Panc1 (cell line): ENCODE measurements at regions not wholly inside any gene's neighbourhood (a gene's known extent, or its start where the extent isn't known, plus 50 kb on each side); places are given as distances from the start of the nearest gene placed in this dataset.

Experiments
- ATAC-seq: fragments of 200-7000 bp; cut with Tn5 transposase; 2 replicates; pipeline ENCODE4 v1.9.1; 2020; ENCODE audit warnings: mild to moderate bottlenecking, moderate library complexity
- BruUV-seq: library from RNA; stranded (reverse); fragments of 400-500 nt; replicated peaks from 2 replicates; lab custom pipeline; 2021; lab: Mats Ljungman, UMichigan
- CTCF ChIA-PET: fragments of 300-600 bp; sonication (Branson Sonifier 250); formaldehyde crosslinking; loops from one replicate; lab custom pipeline; 2022; ENCODE audit warnings: antibody characterized with exemption; lab: Charles Lee
- POLR2A ChIA-PET: fragments of 300-600 bp; sonication (Branson Sonifier 250); formaldehyde crosslinking; loops from one replicate; lab custom pipeline; 2022; ENCODE audit warnings: antibody characterized with exemption; lab: Charles Lee
- DNase-seq: peaks from one replicate; pipeline ENCODE4 v3.0.0-alpha.2; 2010; ENCODE audit warnings: low read depth, low spot score
- H3K27ac ChIP-seq: 2 replicates; pipeline ENCODE4 v1.5.1; 2011; ENCODE audit warnings: mild to moderate bottlenecking, low read length, inconsistent platforms
- H3K27me3 ChIP-seq: fragments of 200-500 bp; sonication (Bioruptor generic); 2 replicates; pipeline ENCODE4 v1.6.0; 2014; ENCODE audit warnings: low read length, inconsistent platforms; ENCODE audit not compliant: control insufficient read depth, insufficient read depth
- H3K36me3 ChIP-seq: fragments of 200-500 bp; sonication (Bioruptor generic); 2 replicates; pipeline ENCODE4 v1.5.1; 2014; ENCODE audit warnings: inconsistent platforms, mild to moderate bottlenecking, low read length, moderate library complexity; ENCODE audit not compliant: control insufficient read depth, insufficient read depth
- H3K4me1 ChIP-seq: 2 replicates; pipeline ENCODE4 v1.5.1; 2011; ENCODE audit warnings: inconsistent platforms, mild to moderate bottlenecking, low read length, moderate library complexity; ENCODE audit not compliant: control insufficient read depth, insufficient read depth
- H3K4me3 ChIP-seq, 2 experiments: 2 replicates each; pipeline ENCODE4 v1.5.1; 2011 to 2012; ENCODE audit warnings: low read depth in 2 of 2, low read length in 2 of 2, mild to moderate bottlenecking in 2 of 2, inconsistent platforms in 1 of 2, moderate library complexity in 1 of 2
- H3K9me3 ChIP-seq: fragments of 200-500 bp; sonication (Bioruptor generic); 2 replicates; pipeline ENCODE4 v1.5.1; 2014; ENCODE audit warnings: low read depth, mild to moderate bottlenecking, inconsistent platforms, low read length, moderate library complexity; ENCODE audit not compliant: control insufficient read depth, insufficient read depth
- POLR2AphosphoS5 ChIP-seq: IDR thresholded peaks from 2 replicates; pipeline ENCODE4 v1.6.1; 2012; ENCODE audit warnings: mild to moderate bottlenecking, low read depth, low read length, moderate library complexity
- SIN3A ChIP-seq: IDR thresholded peaks from 2 replicates; pipeline ENCODE4 v1.6.1; 2012; ENCODE audit warnings: low read depth, mild to moderate bottlenecking, low read length, moderate library complexity, borderline replicate concordance; ENCODE audit not compliant: insufficient read depth
- TCF7L2 ChIP-seq: IDR thresholded peaks from 2 replicates; pipeline ENCODE4 v1.6.1; 2011; ENCODE audit warnings: mild to moderate bottlenecking, low read depth, low read length, inconsistent platforms
- in situ Hi-C: cut with HindIII; loops from 2 replicates; pipeline ENCODE4 v1.10.0; 2016; ENCODE audit warnings: low sequenced_read_pairs, low pct_unique_long_range_greater_than_20kb
- intact Hi-C: fragments of 100-400 bp; cut with micrococcal nuclease; formaldehyde crosslinking; loops from one replicate; pipeline ENCODE4 v1.10.0; 2022; ENCODE audit not compliant: unreplicated experiment
- TF ChIP-seq, protein P1 (sequence below): fragments of 450-650 bp; IDR thresholded peaks from 2 replicates; pipeline ENCODE4 v1.5.1; 2017; ENCODE audit warnings: mild to moderate bottlenecking
- TF ChIP-seq, protein P2 (sequence below), 2 experiments: IDR thresholded peaks; 2 replicates each; pipeline ENCODE4 v1.6.1; 2011 to 2012; ENCODE audit warnings: low read depth in 2 of 2, control low read depth in 1 of 2, low read length in 1 of 2, mild to moderate bottlenecking in 1 of 2, moderate library complexity in 1 of 2; ENCODE audit not compliant: insufficient read depth in 1 of 2

DNA sequence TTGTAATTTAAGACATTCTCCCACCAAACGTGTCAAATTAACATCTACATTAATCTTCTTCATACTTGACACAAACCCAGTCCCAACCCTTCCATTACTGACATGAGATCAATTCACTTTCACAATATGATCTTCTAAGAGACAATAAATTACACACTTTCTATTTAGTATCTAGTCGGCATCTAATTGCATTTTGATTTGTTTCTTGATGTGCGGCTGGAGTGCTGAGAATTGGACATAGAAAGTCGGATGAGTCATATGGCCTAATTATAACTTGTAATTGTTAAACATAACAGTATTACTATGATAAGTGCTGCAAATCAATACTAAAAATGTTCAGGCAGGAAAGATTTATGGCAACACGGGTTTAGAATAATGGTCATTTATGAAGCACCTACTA lies 78.4 kb upstream of the RORA start:
- H3K27ac ChIP-seq = no peak overlapping the region
- no peaks in the 10 kb centered on the region for H3K27me3 ChIP-seq
- in situ Hi-C loops (no loop called here), intact Hi-C loops (no loop called here)
- ChIA-PET CTCF (no interaction called here), POLR2A (no interaction called here)
- H3K36me3 ChIP-seq = no peaks in the 10 kb centered on the region
- H3K4me1 ChIP-seq = no peaks in the 10 kb centered on the region
- TF ChIP-seq, protein P1, sequence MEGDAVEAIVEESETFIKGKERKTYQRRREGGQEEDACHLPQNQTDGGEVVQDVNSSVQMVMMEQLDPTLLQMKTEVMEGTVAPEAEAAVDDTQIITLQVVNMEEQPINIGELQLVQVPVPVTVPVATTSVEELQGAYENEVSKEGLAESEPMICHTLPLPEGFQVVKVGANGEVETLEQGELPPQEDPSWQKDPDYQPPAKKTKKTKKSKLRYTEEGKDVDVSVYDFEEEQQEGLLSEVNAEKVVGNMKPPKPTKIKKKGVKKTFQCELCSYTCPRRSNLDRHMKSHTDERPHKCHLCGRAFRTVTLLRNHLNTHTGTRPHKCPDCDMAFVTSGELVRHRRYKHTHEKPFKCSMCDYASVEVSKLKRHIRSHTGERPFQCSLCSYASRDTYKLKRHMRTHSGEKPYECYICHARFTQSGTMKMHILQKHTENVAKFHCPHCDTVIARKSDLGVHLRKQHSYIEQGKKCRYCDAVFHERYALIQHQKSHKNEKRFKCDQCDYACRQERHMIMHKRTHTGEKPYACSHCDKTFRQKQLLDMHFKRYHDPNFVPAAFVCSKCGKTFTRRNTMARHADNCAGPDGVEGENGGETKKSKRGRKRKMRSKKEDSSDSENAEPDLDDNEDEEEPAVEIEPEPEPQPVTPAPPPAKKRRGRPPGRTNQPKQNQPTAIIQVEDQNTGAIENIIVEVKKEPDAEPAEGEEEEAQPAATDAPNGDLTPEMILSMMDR = no peak
- TF ChIP-seq POLR2AphosphoS5 (no peak), TCF7L2 (no peak), SIN3A (no peak)
- TF ChIP-seq, protein P2, sequence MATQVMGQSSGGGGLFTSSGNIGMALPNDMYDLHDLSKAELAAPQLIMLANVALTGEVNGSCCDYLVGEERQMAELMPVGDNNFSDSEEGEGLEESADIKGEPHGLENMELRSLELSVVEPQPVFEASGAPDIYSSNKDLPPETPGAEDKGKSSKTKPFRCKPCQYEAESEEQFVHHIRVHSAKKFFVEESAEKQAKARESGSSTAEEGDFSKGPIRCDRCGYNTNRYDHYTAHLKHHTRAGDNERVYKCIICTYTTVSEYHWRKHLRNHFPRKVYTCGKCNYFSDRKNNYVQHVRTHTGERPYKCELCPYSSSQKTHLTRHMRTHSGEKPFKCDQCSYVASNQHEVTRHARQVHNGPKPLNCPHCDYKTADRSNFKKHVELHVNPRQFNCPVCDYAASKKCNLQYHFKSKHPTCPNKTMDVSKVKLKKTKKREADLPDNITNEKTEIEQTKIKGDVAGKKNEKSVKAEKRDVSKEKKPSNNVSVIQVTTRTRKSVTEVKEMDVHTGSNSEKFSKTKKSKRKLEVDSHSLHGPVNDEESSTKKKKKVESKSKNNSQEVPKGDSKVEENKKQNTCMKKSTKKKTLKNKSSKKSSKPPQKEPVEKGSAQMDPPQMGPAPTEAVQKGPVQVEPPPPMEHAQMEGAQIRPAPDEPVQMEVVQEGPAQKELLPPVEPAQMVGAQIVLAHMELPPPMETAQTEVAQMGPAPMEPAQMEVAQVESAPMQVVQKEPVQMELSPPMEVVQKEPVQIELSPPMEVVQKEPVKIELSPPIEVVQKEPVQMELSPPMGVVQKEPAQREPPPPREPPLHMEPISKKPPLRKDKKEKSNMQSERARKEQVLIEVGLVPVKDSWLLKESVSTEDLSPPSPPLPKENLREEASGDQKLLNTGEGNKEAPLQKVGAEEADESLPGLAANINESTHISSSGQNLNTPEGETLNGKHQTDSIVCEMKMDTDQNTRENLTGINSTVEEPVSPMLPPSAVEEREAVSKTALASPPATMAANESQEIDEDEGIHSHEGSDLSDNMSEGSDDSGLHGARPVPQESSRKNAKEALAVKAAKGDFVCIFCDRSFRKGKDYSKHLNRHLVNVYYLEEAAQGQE (IDR thresholded peaks at IDR 0.05; ENCODE audit: insufficient read depth in 1 of 2, low read depth in 2 of 2, low read length in 1 of 2) = no peak
- ATAC-seq = no peak
- H3K9me3 ChIP-seq = no peaks in the 10 kb centered on the region
- BruUV-seq = no TSS peak
- DNase-seq = no peak
- H3K4me3 ChIP-seq = no peak overlapping the region

DNA sequence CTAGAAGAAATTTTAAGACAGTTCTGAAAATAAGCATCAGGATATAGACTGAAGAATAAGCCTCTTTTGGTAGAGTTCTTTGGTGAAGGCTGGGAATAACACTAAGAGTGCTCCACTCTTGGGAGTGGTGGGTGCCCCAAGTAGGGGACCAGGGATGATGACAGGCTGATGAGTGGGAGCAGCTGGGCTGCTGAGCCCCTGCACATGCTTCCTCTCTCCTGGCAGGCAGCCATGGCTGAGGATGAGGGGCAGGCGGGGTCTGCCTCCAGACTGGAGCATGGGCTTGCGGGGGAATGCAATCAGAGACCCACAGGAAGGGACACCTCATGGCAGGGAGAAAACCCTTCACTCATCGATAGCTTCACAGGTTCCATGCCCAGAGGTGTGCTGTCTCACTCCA lies 72.6 kb upstream of the RORA start:
- H3K9me3 ChIP-seq = no peaks in the 10 kb centered on the region
- CTCF ChIA-PET = no interaction called here
- ATAC-seq = no peak
- POLR2A ChIA-PET = no interaction called here
- H3K36me3 ChIP-seq = no peaks in the 10 kb centered on the region
- no peak overlapping the region for H3K27ac ChIP-seq
- no peaks in the 10 kb centered on the region for H3K4me1 ChIP-seq
- no peak for DNase-seq
- H3K27me3 ChIP-seq = no peaks in the 10 kb centered on the region
- in situ Hi-C loops = no loop called here
- TF ChIP-seq, protein P1 = no peak
- TF ChIP-seq POLR2AphosphoS5 (no peak), SIN3A (no peak), TCF7L2 (no peak)
- TF ChIP-seq, protein P2 (IDR thresholded peaks at IDR 0.05; ENCODE audit: insufficient read depth in 1 of 2, low read depth in 2 of 2, low read length in 1 of 2) = no peak
- no peak overlapping the region for H3K4me3 ChIP-seq
- intact Hi-C loops = no loop called here
- no TSS peak for BruUV-seq
